Lower leg skin (tissue), 3 donors: ENCODE measurements at regions not wholly inside any gene's neighbourhood (a gene's known extent, or its start where the extent isn't known, plus 50 kb on each side); places are given as distances from the start of the nearest gene placed in this dataset.

Experiments used
- POLR2A ChIP-seq, 2 donors: fragments of 450-650 bp; IDR thresholded peaks; one replicate each; pipeline ENCODE4 v1.6.1; 2016 to 2017; ENCODE audit warnings: antibody characterized with exemption in 2 of 2, mild to moderate bottlenecking in 1 of 2, moderate library complexity in 1 of 2
- TF ChIP-seq, protein P1 (sequence below), 3 donors: fragments of 450-650 bp; IDR thresholded peaks; one replicate each; pipeline ENCODE4 v1.5.1; 2016; ENCODE audit warnings: antibody characterized with exemption in 3 of 3, mild to moderate bottlenecking in 3 of 3, moderate library complexity in 2 of 3

DNA sequence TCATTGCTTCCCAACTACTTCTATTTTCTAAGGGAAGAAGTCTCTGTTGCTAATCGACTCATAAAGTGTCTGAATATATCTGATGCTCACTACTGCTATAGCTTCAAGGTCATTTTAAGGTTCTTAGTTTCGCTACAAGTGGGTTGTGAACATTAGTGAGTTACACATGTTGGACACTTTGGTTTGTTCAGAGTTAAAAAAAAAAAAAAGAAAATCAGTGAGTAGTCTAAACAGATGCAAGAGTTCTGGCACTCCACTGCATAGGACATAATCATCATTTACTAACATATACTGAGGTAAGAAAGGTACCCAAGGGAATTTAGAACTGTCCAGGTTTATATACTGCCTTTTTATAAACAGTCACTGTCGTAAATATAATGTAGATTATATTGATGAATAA, 108.8 kb downstream of the KLF12 start:
- TF ChIP-seq, protein P1, sequence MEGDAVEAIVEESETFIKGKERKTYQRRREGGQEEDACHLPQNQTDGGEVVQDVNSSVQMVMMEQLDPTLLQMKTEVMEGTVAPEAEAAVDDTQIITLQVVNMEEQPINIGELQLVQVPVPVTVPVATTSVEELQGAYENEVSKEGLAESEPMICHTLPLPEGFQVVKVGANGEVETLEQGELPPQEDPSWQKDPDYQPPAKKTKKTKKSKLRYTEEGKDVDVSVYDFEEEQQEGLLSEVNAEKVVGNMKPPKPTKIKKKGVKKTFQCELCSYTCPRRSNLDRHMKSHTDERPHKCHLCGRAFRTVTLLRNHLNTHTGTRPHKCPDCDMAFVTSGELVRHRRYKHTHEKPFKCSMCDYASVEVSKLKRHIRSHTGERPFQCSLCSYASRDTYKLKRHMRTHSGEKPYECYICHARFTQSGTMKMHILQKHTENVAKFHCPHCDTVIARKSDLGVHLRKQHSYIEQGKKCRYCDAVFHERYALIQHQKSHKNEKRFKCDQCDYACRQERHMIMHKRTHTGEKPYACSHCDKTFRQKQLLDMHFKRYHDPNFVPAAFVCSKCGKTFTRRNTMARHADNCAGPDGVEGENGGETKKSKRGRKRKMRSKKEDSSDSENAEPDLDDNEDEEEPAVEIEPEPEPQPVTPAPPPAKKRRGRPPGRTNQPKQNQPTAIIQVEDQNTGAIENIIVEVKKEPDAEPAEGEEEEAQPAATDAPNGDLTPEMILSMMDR (IDR thresholded peaks at IDR 0.05): no peak
- no peak for TF ChIP-seq POLR2A (IDR thresholded peaks at IDR 0.05)
